ENCODE measurements at regions not wholly inside any gene's neighbourhood (a gene's known extent, or its start where the extent isn't known, plus 50 kb on each side); places are given as distances from the start of the nearest gene placed in this dataset.
"Not testable (repeated sequence)": the region's sequence is repeated elsewhere in the genome, so short reads cannot be mapped to it uniquely, and the experiment has no call there.

DNA sequence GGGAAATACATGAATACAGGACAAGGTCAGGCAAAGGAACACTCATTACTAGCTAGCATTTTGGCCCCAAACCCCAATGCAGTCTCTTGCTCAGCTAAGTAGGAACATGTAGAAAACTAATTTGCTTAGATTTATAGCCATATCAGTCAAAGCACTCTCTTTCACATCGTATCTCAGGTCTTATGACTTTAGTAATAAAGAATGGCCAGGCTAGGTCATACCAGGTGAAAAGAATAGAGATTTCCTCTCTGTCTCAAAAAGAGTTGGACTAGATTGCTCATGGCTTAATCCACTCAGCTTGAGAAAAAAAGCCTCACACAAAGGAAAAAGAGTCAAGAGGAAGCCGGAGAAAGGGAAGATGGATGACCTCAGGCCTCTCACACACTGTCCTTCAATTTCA lies 772.7 kb upstream of the SEMA6A start:
- H3K4me3 ChIP-seq (ENCODE audit: low read depth in 1 of 2, low read length in 2 of 2) = no peak overlapping the region
- H3K36me3 ChIP-seq (ENCODE audit: control insufficient read depth in 1 of 2, insufficient read depth in 2 of 2, low read length in 2 of 2) = no peaks in the 10 kb centered on the region

DNA sequence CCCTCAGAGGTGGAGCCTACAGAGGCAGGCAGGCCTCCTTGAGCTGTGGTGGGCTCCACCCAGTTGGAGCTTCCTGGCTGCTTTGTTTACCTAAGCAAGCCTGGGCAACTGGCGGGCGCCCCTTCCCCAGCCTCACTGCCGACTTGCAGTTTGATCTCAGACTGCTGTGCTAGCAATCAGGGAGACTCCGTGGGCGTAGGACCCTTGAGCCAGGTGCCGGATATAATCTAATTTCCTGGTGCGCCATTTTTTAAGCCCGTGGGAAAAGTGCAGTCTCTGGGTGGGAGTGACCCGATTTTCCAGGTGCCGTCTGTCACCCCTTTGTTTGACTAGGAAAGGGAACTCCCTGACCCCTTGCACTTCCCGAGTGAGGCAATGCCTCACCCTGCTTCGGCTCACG lies 769.1 kb upstream of the SEMA6A start:
- not testable (repeated sequence) for H3K27me3 ChIP-seq (ENCODE audit: control insufficient read depth in 1 of 2, insufficient read depth in 2 of 2, low read length in 2 of 2); H3K27ac ChIP-seq (ENCODE audit: low read depth, low read length); H3K9me3 ChIP-seq (ENCODE audit: control insufficient read depth in 1 of 2, low read length in 2 of 2); H3K4me1 ChIP-seq (ENCODE audit: control insufficient read depth in 1 of 2, insufficient read depth in 2 of 2, low read length in 2 of 2); H3K9ac ChIP-seq (ENCODE audit: low read depth in 1 of 2, low read length in 2 of 2); H3K4me3 ChIP-seq (ENCODE audit: low read depth in 1 of 2, low read length in 2 of 2); H3K36me3 ChIP-seq (ENCODE audit: control insufficient read depth in 1 of 2, insufficient read depth in 2 of 2, low read length in 2 of 2)

More for the DNA sequence above, 772.7 kb upstream of the SEMA6A start:
- no peak overlapping the region for H3K27ac ChIP-seq (ENCODE audit: low read depth, low read length)
- no peaks in the 10 kb centered on the region for H3K4me1 ChIP-seq (ENCODE audit: control insufficient read depth in 1 of 2, insufficient read depth in 2 of 2, low read length in 2 of 2)
- H3K9ac ChIP-seq (ENCODE audit: low read depth in 1 of 2, low read length in 2 of 2) = no peak overlapping the region
- no peaks in the 10 kb centered on the region for H3K9me3 ChIP-seq (ENCODE audit: control insufficient read depth in 1 of 2, low read length in 2 of 2)
- H3K27me3 ChIP-seq (ENCODE audit: control insufficient read depth in 1 of 2, insufficient read depth in 2 of 2, low read length in 2 of 2) = no peaks in the 10 kb centered on the region

DNA sequence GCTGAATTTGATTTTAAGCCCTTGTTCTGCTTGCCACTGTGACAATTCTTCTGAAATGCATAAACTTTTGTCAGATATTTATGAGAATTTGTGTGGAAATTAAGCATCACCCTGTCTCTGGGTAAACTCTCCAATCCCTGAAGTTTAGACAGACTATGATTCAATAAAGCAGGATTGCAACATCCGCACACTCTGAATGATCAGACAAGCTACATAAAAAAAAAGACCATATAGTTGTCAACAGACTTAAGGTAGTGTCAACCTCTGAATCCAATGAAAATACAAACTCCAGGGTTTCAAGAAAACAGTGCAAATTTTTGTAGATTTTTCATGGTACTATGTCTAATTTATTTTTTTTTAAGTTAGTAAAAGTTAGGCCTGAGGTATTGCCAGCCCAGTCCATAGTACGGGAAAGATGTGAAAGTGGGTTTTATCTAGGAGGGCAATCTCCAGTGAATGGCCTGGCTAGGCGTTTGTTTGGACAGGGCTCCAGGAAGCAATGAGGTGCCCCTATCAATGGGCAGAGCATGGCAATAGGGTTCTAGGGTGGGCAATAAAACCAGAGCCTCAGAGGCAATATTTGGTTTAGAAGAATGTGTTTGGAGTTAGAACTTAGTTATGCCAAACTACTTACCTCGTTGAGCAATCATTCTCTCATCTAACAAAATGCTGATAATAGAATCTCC lies 762.6 kb upstream of the SEMA6A start:
- Histone ChIP-seq H3K36me3 (ENCODE audit: control insufficient read depth in 1 of 2, insufficient read depth in 2 of 2, low read length in 2 of 2) (no peaks in the 10 kb centered on the region), H3K9ac (ENCODE audit: low read depth in 1 of 2, low read length in 2 of 2) (no peak overlapping the region), H3K4me1 (ENCODE audit: control insufficient read depth in 1 of 2, insufficient read depth in 2 of 2, low read length in 2 of 2) (no peaks in the 10 kb centered on the region), H3K27me3 (ENCODE audit: control insufficient read depth in 1 of 2, insufficient read depth in 2 of 2, low read length in 2 of 2) (no peaks in the 10 kb centered on the region), H3K4me3 (ENCODE audit: low read depth in 1 of 2, low read length in 2 of 2) (no peak overlapping the region), H3K9me3 (ENCODE audit: control insufficient read depth in 1 of 2, low read length in 2 of 2) (no peaks in the 10 kb centered on the region), H3K27ac (ENCODE audit: low read depth, low read length) (no peak overlapping the region)

DNA sequence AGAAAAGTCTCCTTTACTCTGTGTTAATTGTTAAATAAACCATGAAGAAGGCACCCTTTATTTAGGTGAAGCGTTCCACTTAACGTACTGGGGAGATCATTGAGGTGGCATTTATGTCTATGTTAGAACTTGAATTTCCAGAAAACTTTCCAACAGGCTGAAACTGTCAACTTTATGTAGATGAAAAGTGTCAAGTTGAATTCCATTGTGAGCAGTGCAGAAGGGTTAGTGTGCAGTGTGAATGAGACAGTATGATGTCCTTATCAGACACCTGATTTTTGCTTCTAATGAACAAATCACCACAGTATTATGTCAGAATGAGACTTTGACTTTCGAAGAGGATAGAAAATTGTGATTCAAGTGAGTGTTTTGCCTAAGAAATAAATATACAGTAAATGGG lies 761.6 kb upstream of the SEMA6A start:
- H3K36me3 ChIP-seq (ENCODE audit: control insufficient read depth in 1 of 2, insufficient read depth in 2 of 2, low read length in 2 of 2) = no peaks in the 10 kb centered on the region
- H3K4me1 ChIP-seq (ENCODE audit: control insufficient read depth in 1 of 2, insufficient read depth in 2 of 2, low read length in 2 of 2) = no peaks in the 10 kb centered on the region
- H3K27ac ChIP-seq (ENCODE audit: low read depth, low read length) = no peak overlapping the region
- H3K9me3 ChIP-seq (ENCODE audit: control insufficient read depth in 1 of 2, low read length in 2 of 2) = no peaks in the 10 kb centered on the region
- H3K27me3 ChIP-seq (ENCODE audit: control insufficient read depth in 1 of 2, insufficient read depth in 2 of 2, low read length in 2 of 2) = no peaks in the 10 kb centered on the region
- no peak overlapping the region for H3K4me3 ChIP-seq (ENCODE audit: low read depth in 1 of 2, low read length in 2 of 2)
- H3K9ac ChIP-seq (ENCODE audit: low read depth in 1 of 2, low read length in 2 of 2) = no peak overlapping the region

DNA sequence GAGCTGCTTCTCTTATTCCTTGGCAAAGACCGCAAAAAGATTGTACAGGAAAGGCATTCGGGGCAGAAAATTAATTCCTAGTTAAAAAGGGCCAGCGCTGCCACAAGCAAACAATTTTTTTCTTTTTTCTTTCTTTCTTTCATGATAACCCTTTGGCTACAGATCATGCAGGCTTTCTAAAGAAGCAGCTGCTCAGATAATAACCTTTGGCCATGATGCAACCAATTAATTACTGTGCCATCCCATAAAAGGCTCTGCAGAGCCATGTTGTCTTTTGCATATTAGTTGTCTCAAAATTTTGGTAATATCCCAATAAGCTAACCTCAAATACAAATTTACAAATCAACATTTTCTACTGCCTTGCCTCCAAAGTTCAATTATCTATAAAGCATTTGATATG lies 758.4 kb upstream of the SEMA6A start:
- Histone ChIP-seq H3K4me1 (ENCODE audit: control insufficient read depth in 1 of 2, insufficient read depth in 2 of 2, low read length in 2 of 2) (no peaks in the 10 kb centered on the region), H3K9me3 (ENCODE audit: control insufficient read depth in 1 of 2, low read length in 2 of 2) (no peaks in the 10 kb centered on the region), H3K36me3 (ENCODE audit: control insufficient read depth in 1 of 2, insufficient read depth in 2 of 2, low read length in 2 of 2) (no peaks in the 10 kb centered on the region), H3K9ac (ENCODE audit: low read depth in 1 of 2, low read length in 2 of 2) (no peak overlapping the region), H3K27ac (ENCODE audit: low read depth, low read length) (no peak overlapping the region), H3K4me3 (ENCODE audit: low read depth in 1 of 2, low read length in 2 of 2) (no peak overlapping the region), H3K27me3 (ENCODE audit: control insufficient read depth in 1 of 2, insufficient read depth in 2 of 2, low read length in 2 of 2) (no peaks in the 10 kb centered on the region)

DNA sequence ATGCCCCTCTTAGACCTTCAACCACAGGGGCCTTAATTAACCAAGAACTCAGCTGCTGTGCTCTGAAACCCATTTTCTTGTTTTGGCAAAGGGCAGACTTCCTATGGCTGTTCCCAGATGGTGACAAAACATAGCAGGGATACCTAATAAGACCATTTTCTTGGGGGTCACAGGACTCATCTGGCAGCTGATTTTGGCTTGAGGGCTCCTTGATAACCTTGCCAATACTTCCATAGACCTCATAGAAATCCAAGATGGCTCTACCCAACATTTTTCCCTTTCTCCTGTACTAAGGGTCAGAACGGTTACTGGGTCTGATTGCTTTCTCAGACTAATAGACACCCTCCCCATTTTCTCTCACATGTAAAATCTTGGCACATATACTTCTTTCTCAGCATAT lies 757.7 kb upstream of the SEMA6A start:
- Histone ChIP-seq H3K27ac (ENCODE audit: low read depth, low read length) (no peak overlapping the region), H3K9me3 (ENCODE audit: control insufficient read depth in 1 of 2, low read length in 2 of 2) (no peaks in the 10 kb centered on the region), H3K4me3 (ENCODE audit: low read depth in 1 of 2, low read length in 2 of 2) (no peak overlapping the region), H3K4me1 (ENCODE audit: control insufficient read depth in 1 of 2, insufficient read depth in 2 of 2, low read length in 2 of 2) (no peaks in the 10 kb centered on the region), H3K9ac (ENCODE audit: low read depth in 1 of 2, low read length in 2 of 2) (no peak overlapping the region), H3K36me3 (ENCODE audit: control insufficient read depth in 1 of 2, insufficient read depth in 2 of 2, low read length in 2 of 2) (no peaks in the 10 kb centered on the region), H3K27me3 (ENCODE audit: control insufficient read depth in 1 of 2, insufficient read depth in 2 of 2, low read length in 2 of 2) (no peaks in the 10 kb centered on the region)

DNA sequence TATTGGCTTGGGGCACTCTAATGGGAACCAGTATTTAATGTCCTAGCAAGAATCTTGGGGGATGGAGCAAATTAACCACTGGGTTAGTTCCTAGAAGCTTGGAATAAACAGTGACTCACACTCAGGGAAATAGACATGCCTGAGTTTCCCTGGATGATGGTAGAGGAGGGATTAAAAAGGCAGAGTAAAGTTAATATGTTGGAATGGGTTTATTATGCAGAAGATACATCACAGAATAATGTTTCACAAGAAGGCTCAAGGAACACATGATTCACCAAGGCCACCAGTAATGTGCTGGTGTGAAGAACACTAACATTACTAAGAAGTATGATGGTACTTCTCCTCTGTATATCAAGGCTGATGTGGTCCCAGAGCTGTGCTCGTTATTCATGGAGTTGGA lies 752.9 kb upstream of the SEMA6A start:
- Histone ChIP-seq H3K36me3 (ENCODE audit: control insufficient read depth in 1 of 2, insufficient read depth in 2 of 2, low read length in 2 of 2) (no peaks in the 10 kb centered on the region), H3K27me3 (ENCODE audit: control insufficient read depth in 1 of 2, insufficient read depth in 2 of 2, low read length in 2 of 2) (no peaks in the 10 kb centered on the region)

DNA sequence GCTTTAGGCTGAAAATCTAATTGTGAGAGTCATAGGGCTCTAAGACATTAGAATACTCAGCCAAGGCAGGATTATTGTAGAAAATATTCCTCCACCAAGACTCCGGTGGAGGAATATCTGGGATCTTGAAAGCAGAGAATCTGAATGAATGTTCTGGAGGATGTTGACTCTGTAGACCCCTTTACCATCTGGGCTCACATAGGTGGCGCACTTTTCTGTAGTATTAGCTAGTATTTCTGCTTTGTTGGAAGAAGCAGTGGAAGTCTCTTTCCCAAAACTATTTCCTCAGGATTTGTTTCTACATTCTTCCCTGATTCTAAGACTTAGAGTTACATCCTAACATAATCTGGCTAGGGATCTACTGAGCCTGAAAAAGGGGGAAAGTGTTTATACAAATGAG lies 752.4 kb upstream of the SEMA6A start:
- Histone ChIP-seq H3K27ac (ENCODE audit: low read depth, low read length) (no peak overlapping the region), H3K27me3 (ENCODE audit: control insufficient read depth in 1 of 2, insufficient read depth in 2 of 2, low read length in 2 of 2) (no peaks in the 10 kb centered on the region), H3K4me1 (ENCODE audit: control insufficient read depth in 1 of 2, insufficient read depth in 2 of 2, low read length in 2 of 2) (no peaks in the 10 kb centered on the region), H3K9me3 (ENCODE audit: control insufficient read depth in 1 of 2, low read length in 2 of 2) (no peaks in the 10 kb centered on the region), H3K4me3 (ENCODE audit: low read depth in 1 of 2, low read length in 2 of 2) (no peak overlapping the region), H3K9ac (ENCODE audit: low read depth in 1 of 2, low read length in 2 of 2) (no peak overlapping the region), H3K36me3 (ENCODE audit: control insufficient read depth in 1 of 2, insufficient read depth in 2 of 2, low read length in 2 of 2) (no peaks in the 10 kb centered on the region)

More for the DNA sequence above, 752.9 kb upstream of the SEMA6A start:
- no peaks in the 10 kb centered on the region for H3K4me1 ChIP-seq (ENCODE audit: control insufficient read depth in 1 of 2, insufficient read depth in 2 of 2, low read length in 2 of 2)
- H3K4me3 ChIP-seq (ENCODE audit: low read depth in 1 of 2, low read length in 2 of 2) = no peak overlapping the region
- H3K9ac ChIP-seq (ENCODE audit: low read depth in 1 of 2, low read length in 2 of 2) = no peak overlapping the region
- no peak overlapping the region for H3K27ac ChIP-seq (ENCODE audit: low read depth, low read length)
- H3K9me3 ChIP-seq (ENCODE audit: control insufficient read depth in 1 of 2, low read length in 2 of 2) = no peaks in the 10 kb centered on the region

DNA sequence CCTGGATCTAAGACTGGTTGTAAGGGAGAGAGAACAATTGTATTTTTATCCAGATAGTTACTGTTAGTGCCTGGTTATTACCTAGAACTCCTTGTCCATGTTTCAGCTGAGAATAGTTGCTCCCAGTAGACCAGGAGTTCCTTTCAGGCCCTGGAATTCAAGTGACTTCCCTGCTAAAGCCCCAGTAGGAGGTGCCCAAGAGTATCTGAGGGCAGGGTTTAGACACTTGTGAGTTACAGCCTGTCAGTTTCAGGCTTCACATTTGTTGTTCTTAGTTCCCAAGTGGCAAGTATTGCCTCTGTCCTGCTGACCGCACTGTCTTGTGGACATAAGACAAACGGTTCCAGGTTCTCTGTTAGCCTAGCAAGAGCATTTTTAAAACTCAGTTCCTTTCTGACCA lies 743.9 kb upstream of the SEMA6A start:
- no peaks in the 10 kb centered on the region for H3K36me3 ChIP-seq (ENCODE audit: control insufficient read depth in 1 of 2, insufficient read depth in 2 of 2, low read length in 2 of 2)
- H3K9ac ChIP-seq (ENCODE audit: low read depth in 1 of 2, low read length in 2 of 2) = no peak overlapping the region
- H3K27me3 ChIP-seq (ENCODE audit: control insufficient read depth in 1 of 2, insufficient read depth in 2 of 2, low read length in 2 of 2) = no peaks in the 10 kb centered on the region
- H3K4me3 ChIP-seq (ENCODE audit: low read depth in 1 of 2, low read length in 2 of 2) = no peak overlapping the region
- H3K4me1 ChIP-seq (ENCODE audit: control insufficient read depth in 1 of 2, insufficient read depth in 2 of 2, low read length in 2 of 2) = no peaks in the 10 kb centered on the region
- H3K27ac ChIP-seq (ENCODE audit: low read depth, low read length) = no peak overlapping the region
- H3K9me3 ChIP-seq (ENCODE audit: control insufficient read depth in 1 of 2, low read length in 2 of 2) = no peaks in the 10 kb centered on the region

DNA sequence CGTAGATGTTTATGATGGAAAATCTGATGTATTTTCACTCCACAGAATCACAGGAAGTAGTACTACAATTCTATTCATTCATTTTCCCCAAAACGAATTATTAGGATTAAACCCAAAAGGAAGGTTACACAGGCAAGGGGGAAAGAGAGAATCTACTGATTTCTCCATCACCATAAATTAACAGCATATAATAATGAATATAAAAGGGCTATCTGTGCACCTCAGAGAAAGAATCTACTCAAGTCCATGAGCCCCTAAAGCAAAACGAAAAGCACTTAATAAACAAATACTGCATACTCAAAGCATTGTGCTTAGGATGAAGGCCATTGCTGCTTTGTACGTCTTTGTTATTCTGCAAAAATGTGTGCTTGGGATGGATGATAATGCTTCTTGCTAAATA lies 740.5 kb upstream of the SEMA6A start:
- Histone ChIP-seq H3K4me3 (ENCODE audit: low read depth in 1 of 2, low read length in 2 of 2) (no peak overlapping the region), H3K9me3 (ENCODE audit: control insufficient read depth in 1 of 2, low read length in 2 of 2) (no peaks in the 10 kb centered on the region), H3K27me3 (ENCODE audit: control insufficient read depth in 1 of 2, insufficient read depth in 2 of 2, low read length in 2 of 2) (no peaks in the 10 kb centered on the region), H3K36me3 (ENCODE audit: control insufficient read depth in 1 of 2, insufficient read depth in 2 of 2, low read length in 2 of 2) (no peaks in the 10 kb centered on the region), H3K27ac (ENCODE audit: low read depth, low read length) (no peak overlapping the region), H3K4me1 (ENCODE audit: control insufficient read depth in 1 of 2, insufficient read depth in 2 of 2, low read length in 2 of 2) (no peaks in the 10 kb centered on the region), H3K9ac (ENCODE audit: low read depth in 1 of 2, low read length in 2 of 2) (no peak overlapping the region)
